Lung (tissue), 11 donors: ENCODE measurements at regions not wholly inside any gene's neighbourhood (a gene's known extent, or its start where the extent isn't known, plus 50 kb on each side); places are given as distances from the start of the nearest gene placed in this dataset.

Experiments used
- ATAC-seq: fragments of 200-7000 bp; cut with Tn5 transposase; one replicate; pipeline ENCODE4 v1.9.1; 2020; ENCODE audit warnings: moderate number of reproducible peaks; ENCODE audit not compliant: insufficient read depth, low FRiP score
- DNase-seq, 3 donors: peaks; one replicate each; pipeline ENCODE4 v3.0.0-alpha.2; 2013 to 2017
- H3K27ac ChIP-seq, 2 donors: one replicate each; pipeline ENCODE4 v1.5.1; 2013; ENCODE audit warnings: mild to moderate bottlenecking in 2 of 2, moderate library complexity in 2 of 2, control low read depth in 1 of 2, inconsistent platforms in 1 of 2, low read depth in 1 of 2, low read length in 1 of 2
- H3K27me3 ChIP-seq, 3 donors: one replicate each; pipeline ENCODE4 v1.5.1; 2013; ENCODE audit warnings: low read length in 2 of 3; ENCODE audit not compliant: control insufficient read depth in 3 of 3, insufficient read depth in 3 of 3
- H3K36me3 ChIP-seq, 4 donors: one replicate each; pipeline ENCODE4 v1.5.1; 2013; ENCODE audit warnings: low read length in 4 of 4, mild to moderate bottlenecking in 1 of 4, moderate library complexity in 1 of 4; ENCODE audit not compliant: control insufficient read depth in 4 of 4, insufficient read depth in 4 of 4
- H3K4me1 ChIP-seq, 5 donors: one replicate each; pipeline ENCODE4 v1.5.1; 2013; ENCODE audit warnings: low read length in 5 of 5, mild to moderate bottlenecking in 2 of 5, moderate library complexity in 1 of 5; ENCODE audit not compliant: control insufficient read depth in 5 of 5, insufficient read depth in 5 of 5
- H3K4me3 ChIP-seq: one replicate; pipeline ENCODE4 v1.5.1; 2013; ENCODE audit warnings: mild to moderate bottlenecking, control low read depth, moderate library complexity
- H3K9ac ChIP-seq, 2 donors: one replicate each; pipeline ENCODE4 v1.5.1; 2013; ENCODE audit warnings: low read length in 2 of 2, control low read depth in 1 of 2; ENCODE audit not compliant: insufficient read depth in 1 of 2
- H3K9me3 ChIP-seq, 4 donors: one replicate each; pipeline ENCODE4 v1.5.1; 2013; ENCODE audit warnings: low read length in 3 of 4, mild to moderate bottlenecking in 1 of 4, moderate library complexity in 1 of 4; ENCODE audit not compliant: control insufficient read depth in 4 of 4, insufficient read depth in 3 of 4
- CTCF ChIP-seq: IDR thresholded peaks from 2 replicates; pipeline ENCODE4 v1.5.1; 2012; ENCODE audit warnings: mild to moderate bottlenecking; ENCODE audit errors: control extremely low read depth, extremely low read depth
- WGBS, 2 donors: extraction: QIAGEN DNeasy Blood & Tissue Kit; methylation state at CpG; one replicate each; pipeline ENCODE4 v1.1.7; 2013; 5-methylcytosine and 5-hydroxymethylcytosine counted together
- donor health status: control.
- donor health status: control.
- donor health status: Bipolar disorder and iron deficiency.
- donor health status: healthy.
- donor health status: DM: yes; HTN: yes; CAD: no.

GRCh38 chr17:69995476-69995875 is 79.5 kb upstream of the KCNJ16 start:
- no peak overlapping the region for H3K27ac ChIP-seq
- H3K9ac ChIP-seq, result no peak overlapping the region
- no peak for TF ChIP-seq CTCF
- no peak overlapping the region for H3K4me3 ChIP-seq
- peaks cover 0 to 4% (median 0%) of the 10 kb centered on the region in 4 donors for H3K9me3 ChIP-seq
- ATAC-seq (no peak), DNase-seq (no peak)
- no peaks in the 10 kb centered on the region for H3K27me3 ChIP-seq
- H3K4me1 ChIP-seq, result no peaks in the 10 kb centered on the region
- no peaks in the 10 kb centered on the region for H3K36me3 ChIP-seq
- WGBS, 2 donors, result 86 to 92% methylated on average over 2 of the region's 2 CpGs

DNA sequence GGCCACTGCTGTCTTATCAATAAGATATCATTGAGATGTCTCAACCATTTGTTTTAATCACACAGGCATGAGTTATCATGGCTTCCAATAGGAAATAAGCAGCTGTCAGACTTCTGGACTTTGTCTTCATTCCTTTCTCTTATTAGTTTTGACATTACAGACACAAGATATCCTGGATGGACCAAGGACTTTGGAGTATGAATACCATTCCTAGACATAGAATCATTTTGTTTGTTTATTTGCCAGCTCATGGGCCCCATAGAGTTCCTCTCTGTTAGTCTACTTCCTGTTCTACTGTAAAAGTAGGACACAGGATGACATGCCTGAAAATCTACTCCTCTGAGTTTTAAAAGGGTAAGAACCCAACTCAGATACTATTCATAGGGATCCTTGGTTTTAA is 77.7 kb upstream of the KCNJ16 start:
- Histone ChIP-seq H3K4me1 (no peaks in the 10 kb centered on the region), H3K4me3 (no peak overlapping the region), H3K9ac (no peak overlapping the region), H3K27ac (no peak overlapping the region), H3K9me3 (peaks cover 0 to 4% (median 0%) of the 10 kb centered on the region in 4 donors), H3K36me3 (no peaks in the 10 kb centered on the region), H3K27me3 (no peaks in the 10 kb centered on the region)
- ATAC-seq, result no peak
- TF ChIP-seq CTCF, result no peak
- no peak for DNase-seq

DNA sequence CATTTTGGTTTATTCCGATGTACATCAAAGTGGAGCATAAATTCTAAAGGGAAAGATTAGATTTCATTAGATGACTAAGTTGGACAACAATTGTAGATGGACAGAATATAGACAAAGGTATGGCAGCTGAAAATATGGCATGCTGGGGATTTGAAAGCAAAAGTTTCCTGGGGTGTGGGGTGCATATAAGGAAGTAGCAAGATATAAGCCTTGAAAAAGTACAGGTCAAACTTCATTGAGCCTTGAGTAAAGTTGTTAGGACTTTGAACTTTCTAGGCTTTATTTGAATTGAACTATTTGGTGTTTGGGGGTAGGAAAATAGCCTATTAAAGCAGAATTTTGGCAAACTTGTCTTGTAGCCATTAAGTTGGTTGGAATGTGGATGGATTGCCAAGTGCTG is 75.8 kb upstream of the KCNJ16 start:
- no peak for TF ChIP-seq CTCF
- Histone ChIP-seq H3K4me1 (no peaks in the 10 kb centered on the region), H3K27me3 (no peaks in the 10 kb centered on the region), H3K4me3 (no peak overlapping the region), H3K9ac (no peak overlapping the region), H3K36me3 (no peaks in the 10 kb centered on the region), H3K27ac (no peak overlapping the region), H3K9me3 (peaks cover 0 to 4% (median 0%) of the 10 kb centered on the region in 4 donors)
- DNase-seq, result no peak
- ATAC-seq, result no peak
- WGBS, 2 donors, result 89 to 94% methylated on average over 1 of the region's 1 CpG

DNA sequence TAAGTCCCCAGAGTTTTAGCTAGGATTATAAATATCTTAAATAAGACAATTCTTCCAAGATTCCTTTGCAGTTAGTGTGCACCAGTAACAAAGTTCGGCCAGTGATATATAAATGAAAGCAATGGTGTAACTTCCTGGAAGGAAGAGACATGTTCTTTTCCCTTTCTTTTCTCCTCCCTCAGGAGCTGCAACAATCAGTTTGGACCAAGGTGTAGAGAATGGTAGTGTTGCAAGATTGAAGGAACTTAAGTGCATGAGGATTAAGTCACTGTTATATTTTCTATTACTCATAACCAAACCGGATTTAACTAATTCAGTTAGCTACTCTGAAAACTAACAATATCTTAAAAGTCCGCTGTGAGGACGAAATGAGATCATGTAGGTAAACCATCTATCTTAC is 68.9 kb upstream of the KCNJ16 start:
- no peak overlapping the region for H3K9ac ChIP-seq
- H3K36me3 ChIP-seq, result no peaks in the 10 kb centered on the region
- ATAC-seq (no peak), DNase-seq (no peak)
- no peak overlapping the region for H3K4me3 ChIP-seq
- H3K27ac ChIP-seq, result no peak overlapping the region
- no peaks in the 10 kb centered on the region for H3K27me3 ChIP-seq
- TF ChIP-seq CTCF, result no peak
- no peaks in the 10 kb centered on the region for H3K9me3 ChIP-seq
- no peaks in the 10 kb centered on the region for H3K4me1 ChIP-seq
- WGBS, 2 donors, result 87 to 93% methylated on average over 4 of the region's 4 CpGs
